Ecto neural progenitor cell (in vitro differentiated cells): ENCODE measurements at regions not wholly inside any gene's neighbourhood (a gene's known extent, or its start where the extent isn't known, plus 50 kb on each side); places are given as distances from the start of the nearest gene placed in this dataset.
A peak's percentile ranks its signal among the peaks of the same experiment; 100 is the strongest.
"Not testable (repeated sequence)": the region's sequence is repeated elsewhere in the genome, so short reads cannot be mapped to it uniquely, and the experiment has no call there.

ENCODE experiments used
- DNase-seq: peaks from one replicate; pipeline ENCODE4 v3.0.0-alpha.2; 2018; ENCODE audit warnings: low spot score

GRCh38 chr17:77821114-77821513 lies 137.4 kb upstream of the TNRC6C start:
- no peak for DNase-seq

- no peak for DNase-seq
These were observed 136.0 kb upstream of the TNRC6C start for GRCh38 chr17:77822302-77823030.

DNA sequence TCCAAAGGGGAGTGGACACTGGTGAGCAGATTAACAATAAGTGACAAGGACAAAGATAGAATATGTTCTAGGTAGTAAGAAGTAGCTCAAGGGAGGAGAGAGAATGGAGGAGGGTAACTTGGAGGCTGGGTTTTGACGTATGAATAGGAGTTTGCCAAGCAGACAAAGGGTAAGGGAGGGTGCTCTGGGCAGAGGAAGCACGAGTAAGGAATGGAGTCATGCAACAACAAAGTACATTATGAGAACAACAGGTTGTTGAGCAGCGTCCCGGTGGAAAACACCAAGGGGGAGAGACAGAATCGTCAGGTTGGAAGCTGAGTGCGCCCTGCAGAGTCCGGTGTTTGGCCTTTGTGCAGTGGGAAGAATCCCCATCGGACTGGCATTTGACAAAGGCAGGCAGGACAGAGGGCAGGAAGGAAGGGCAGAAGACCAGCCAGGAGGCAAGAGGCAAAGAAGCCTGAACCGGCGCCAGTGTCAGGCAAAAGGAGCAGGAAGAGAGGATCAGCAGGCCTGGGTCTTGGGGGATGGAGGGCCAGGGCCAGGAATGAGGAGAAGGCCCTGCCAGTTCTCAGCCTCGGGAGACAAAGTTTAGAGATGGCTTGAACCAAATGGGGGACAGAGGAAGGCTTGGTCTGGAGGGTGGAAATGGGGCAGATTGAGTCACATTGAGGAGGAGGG lies 134.3 kb upstream of the TNRC6C start:
- no peak for DNase-seq

GRCh38 chr17:77824780-77825280 lies 133.7 kb upstream of the TNRC6C start:
- no peak for DNase-seq

- DNase-seq: no peak
These were observed 132.9 kb upstream of the TNRC6C start for GRCh38 chr17:77825621-77826020.

DNA sequence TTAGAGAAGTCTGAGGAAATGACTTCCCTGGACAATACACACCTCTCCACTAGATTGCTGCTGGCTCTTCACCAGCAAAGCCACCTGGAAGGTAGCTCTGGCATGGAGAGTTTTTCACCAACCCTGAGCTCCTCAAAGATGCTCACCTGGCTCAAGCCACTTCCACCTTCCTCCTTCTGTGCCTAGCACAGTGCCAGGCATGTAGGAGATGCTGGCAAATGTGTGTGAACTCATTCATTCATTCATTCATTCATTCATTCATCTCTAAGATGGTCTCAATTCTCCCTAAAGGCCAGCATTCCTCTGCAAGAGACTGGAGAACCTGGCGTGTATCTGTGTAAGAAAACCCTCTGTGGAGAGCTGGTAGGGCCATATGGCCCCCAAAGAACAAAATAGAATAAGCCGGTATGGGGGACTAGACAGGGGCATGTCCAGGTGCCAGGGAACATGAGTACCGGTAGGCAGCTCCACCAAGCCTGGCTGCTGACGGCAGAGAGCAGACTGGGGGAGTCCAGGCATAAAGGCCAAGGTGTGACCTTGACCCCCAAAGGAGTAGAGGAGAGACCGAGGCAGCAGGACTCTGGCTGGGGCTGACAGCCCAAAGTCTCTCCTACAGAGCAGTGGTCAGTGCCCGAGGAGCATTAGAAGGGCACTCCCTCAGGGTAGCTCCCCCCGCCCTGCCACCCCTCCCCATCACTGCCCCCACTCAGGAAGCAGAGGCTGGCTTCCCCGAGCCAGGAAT lies 132.2 kb upstream of the TNRC6C start:
- no peak for DNase-seq

- no peak for DNase-seq
These were observed 131.5 kb upstream of the TNRC6C start for GRCh38 chr17:77827039-77827438.

GRCh38 chr17:77827511-77827910 lies 131.0 kb upstream of the TNRC6C start:
- DNase-seq: no peak

DNA sequence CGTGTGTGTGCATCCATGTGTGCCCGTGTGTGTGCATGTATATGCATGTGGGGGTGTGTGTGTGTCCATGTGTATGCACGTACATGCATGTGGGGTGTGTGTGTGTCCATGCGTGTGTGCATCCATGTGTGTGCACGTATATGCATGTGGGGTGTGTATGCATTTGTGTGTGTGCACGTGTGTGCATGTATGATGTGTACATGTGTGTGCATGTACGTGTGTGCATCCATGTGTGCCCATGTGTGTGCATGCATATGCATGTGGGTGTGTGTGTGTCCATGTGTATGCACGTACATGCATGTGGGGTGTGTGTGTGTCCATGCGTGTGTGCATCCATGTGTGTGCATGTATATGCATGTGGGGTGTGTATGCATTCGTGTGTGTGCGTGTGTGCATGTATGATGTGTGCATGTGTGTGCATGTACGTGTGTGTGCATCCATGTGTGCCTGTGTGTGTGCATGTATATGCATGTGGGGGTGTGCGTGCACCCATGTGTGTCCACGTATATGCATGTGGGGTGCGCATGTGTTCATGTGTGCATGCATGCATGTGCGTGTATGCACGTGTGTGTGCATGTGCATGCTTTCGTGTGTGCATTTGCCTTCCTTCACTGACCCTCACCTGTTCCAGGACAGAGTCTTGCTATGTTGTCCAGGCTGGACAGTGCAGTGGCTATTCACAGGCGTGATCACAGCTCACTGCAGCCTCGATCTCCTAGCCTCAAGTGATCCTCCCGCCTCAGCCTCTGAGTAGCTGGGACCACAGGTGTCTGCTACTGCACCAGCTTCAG lies 129.6 kb upstream of the TNRC6C start:
- DNase-seq: no peak

GRCh38 chr17:77829843-77830799 lies 128.4 kb upstream of the TNRC6C start:
- DNase-seq: peak; percentile 71

- no peak for DNase-seq
These were observed 127.6 kb upstream of the TNRC6C start for GRCh38 chr17:77830816-77831473.

GRCh38 chr17:77831474-77832179 lies 126.9 kb upstream of the TNRC6C start:
- no peak for DNase-seq

DNA sequence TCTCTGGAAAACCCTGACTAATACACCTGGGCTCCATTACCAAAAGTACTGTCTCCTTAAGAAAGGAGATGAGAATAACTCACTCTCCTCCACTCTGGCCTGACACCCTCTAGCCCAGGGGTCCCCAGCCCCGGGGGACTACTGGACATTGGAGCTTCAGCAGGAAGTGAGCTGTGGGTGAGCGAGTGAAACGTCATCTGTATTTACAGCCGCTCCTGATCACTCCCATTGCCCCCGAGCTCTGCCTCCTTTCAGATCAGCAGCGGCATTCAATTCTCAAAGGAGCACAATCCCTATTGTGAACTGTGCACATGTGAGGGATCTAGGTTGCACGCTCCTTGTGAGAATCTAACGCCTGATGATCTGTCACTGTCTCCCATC lies 126.3 kb upstream of the TNRC6C start:
- no peak for DNase-seq

DNA sequence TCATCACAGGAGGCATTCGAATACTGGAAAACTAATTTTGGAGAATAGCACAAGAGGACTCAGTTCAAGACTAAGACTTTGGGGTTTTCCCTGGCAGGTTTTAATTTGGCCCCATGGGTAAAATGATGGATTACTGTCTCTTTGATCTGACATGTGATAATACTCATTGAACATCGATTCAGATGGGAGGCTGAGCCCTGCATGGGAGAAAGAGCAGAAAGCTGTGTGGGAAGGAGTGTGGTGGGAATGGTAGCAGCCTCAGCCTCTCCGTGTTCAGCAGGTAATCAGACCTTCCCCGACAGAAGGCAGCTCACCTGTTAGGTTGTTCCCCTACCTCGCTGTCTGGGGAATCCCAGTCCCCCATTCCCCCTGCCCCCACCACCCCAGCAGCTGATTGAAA lies 124.7 kb upstream of the TNRC6C start:
- DNase-seq: no peak

DNA sequence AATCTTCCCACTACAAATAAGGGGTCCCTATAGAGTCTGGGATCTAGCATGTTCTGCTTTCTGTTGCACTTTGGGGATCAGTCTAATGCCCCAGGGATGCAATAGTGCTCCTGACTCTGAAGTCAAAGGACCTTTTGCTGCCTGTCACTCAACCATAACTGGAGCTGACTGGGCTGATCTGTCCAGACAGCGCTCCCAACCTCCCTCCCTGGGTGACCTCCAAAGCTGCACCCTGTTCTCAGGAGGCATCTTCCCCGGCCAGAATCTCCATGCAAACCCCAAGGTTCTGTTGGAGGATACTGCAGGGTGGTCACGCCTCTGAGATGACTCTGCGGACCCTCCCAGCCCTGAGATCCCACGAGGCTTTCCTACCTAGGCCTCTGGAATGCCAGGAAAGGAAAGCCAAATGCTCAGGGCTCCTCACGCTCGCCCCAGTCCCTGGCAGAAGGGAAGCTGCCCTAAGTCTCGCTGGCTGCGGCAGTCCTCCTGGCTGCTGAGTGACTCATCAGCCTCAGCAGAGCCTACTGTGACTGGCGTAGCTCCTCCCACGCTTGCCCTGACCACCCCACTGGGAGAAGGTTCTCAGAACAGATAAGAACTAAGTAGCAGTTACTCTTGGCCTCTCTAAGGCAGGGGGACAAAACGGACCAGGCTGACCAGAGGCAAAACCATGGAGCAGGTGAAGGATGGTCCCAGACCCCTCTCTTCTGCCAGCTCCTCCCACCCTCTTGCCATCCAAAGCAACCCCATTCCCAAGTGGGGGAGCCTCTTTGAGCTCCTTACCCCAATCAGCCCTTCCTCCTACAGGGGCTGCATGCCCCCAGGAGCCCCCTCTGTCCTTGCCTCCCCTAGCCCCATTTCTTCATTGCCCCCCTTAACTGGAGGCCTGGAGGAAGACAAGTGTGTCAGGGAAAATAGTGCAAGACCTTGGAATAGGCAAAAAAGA lies 124.1 kb upstream of the TNRC6C start:
- DNase-seq: no peak

- DNase-seq: no peak
These were observed 121.9 kb upstream of the TNRC6C start for GRCh38 chr17:77836557-77837041.

- DNase-seq: not testable (repeated sequence)
These were observed 121.4 kb upstream of the TNRC6C start for GRCh38 chr17:77837072-77837471.

DNA sequence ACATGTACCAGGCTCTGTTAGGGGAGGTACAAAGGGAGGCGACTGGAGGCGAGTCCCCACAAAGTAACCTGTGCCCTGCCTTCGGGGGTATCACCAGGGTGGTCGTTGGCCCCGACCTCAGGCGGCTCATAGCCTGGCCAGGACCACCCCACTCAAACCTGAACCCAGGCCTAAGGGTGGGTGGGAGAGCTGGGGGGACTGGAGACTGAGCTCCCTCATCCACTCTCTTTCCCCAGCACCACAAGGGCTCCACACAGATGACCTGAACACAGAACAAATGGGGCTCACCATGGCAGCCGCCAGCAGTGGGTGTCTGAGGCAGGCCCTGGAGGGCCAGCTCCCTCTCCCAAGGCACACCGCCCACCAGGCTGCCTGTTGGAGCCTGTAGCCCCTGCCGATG lies 120.6 kb upstream of the TNRC6C start:
- DNase-seq: no peak
